ENCODE measurements at regions not wholly inside any gene's neighbourhood (a gene's known extent, or its start where the extent isn't known, plus 50 kb on each side); places are given as distances from the start of the nearest gene placed in this dataset.
"Not testable (repeated sequence)": the region's sequence is repeated elsewhere in the genome, so short reads cannot be mapped to it uniquely, and the experiment has no call there.

DNA sequence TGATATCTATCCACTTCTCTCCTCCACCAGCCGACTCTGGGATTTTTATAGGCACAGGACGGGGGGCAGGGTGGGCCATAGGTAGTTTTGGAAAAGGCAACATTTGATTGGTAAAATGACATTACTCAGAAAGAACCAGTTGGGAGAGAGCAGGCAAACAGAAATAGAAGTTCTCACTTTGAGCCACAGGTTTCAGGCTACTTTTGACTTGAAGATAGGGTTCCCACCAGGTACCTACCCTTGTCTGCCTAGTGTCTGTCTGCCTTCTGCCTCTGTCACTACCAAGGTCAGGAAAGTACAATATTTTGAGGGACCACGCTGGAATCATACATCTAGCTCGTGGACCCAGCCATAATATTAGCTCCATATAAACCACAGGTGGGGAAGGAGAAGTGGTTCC lies 412.9 kb upstream of the GRM7 start:
- no peak overlapping the region for H3K4me3 Mint-ChIP-seq
- no peaks in the 10 kb centered on the region for H3K4me1 Mint-ChIP-seq (ENCODE audit: low read depth)
- no peaks in the 10 kb centered on the region for H3K36me3 Mint-ChIP-seq (ENCODE audit: low read depth)
- H3K27me3 Mint-ChIP-seq, result no peaks in the 10 kb centered on the region
- H3K9me3 Mint-ChIP-seq, result no peaks in the 10 kb centered on the region
- no peak overlapping the region for H3K27ac Mint-ChIP-seq

DNA sequence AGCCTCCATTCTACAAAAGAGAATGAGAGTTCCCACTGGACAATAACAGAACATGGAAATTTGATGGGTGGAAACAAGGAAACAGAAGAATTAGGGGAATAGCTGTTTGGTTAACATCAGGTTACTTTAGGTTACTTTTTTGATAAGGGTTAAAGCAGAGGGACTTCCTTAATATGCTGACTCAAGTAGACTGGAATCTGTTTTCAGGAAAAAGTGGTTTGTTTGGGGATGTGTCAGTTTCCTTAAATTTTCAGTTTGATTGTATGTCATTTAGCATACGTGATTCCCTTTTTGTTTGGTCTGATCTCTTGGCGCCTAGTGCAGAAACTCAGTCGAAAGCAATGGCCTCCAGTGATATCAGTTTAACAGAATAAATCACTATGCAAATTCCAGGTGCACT lies 411.8 kb upstream of the GRM7 start:
- Mint-ChIP-seq H3K9me3 (no peaks in the 10 kb centered on the region), H3K27me3 (no peaks in the 10 kb centered on the region), H3K4me1 (ENCODE audit: low read depth) (no peaks in the 10 kb centered on the region), H3K4me3 (no peak overlapping the region), H3K36me3 (ENCODE audit: low read depth) (no peaks in the 10 kb centered on the region), H3K27ac (no peak overlapping the region)

DNA sequence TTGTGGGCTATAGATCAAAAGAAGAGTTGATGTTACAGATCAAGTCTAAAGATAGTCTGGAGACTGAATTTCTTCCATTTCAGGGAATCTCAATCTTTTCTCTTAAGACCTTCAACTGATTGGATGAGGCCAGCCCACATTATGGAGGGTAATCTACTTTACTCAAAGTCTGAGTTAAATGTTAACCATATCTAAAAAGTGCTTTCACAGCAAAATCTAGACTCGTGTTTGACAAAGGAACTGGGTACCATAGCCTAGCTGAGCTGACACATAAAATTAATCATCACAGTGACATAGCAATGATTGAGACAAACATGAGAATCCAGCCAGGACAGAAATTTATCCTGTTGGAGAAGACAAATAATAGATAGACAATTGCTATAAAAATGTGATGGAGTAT lies 407.9 kb upstream of the GRM7 start:
- Mint-ChIP-seq H3K4me3 (no peak overlapping the region), H3K9me3 (no peaks in the 10 kb centered on the region), H3K27me3 (no peaks in the 10 kb centered on the region), H3K4me1 (ENCODE audit: low read depth) (no peaks in the 10 kb centered on the region), H3K27ac (no peak overlapping the region), H3K36me3 (ENCODE audit: low read depth) (no peaks in the 10 kb centered on the region)

DNA sequence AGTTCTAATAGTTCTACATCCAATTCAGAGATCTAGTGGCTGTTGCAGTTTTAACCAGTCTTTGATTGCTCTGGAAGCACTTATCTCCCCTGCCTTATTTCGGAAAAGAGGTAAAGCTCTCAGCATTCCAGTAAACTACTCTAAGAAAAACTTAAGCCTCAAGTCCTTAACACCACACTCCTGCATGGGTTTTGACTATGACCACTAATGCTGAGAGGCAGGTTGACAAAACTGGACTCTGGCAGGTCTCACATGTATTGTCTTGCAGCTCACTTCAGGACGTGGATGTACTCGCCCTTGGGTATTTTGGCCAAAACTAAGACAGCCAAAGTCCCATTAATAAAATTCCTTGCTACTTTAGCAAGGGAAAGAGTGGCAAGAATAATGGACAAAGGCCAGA lies 405.9 kb upstream of the GRM7 start:
- Mint-ChIP-seq H3K9me3 (no peaks in the 10 kb centered on the region), H3K27me3 (no peaks in the 10 kb centered on the region), H3K36me3 (ENCODE audit: low read depth) (no peaks in the 10 kb centered on the region), H3K4me3 (no peak overlapping the region), H3K27ac (no peak overlapping the region), H3K4me1 (ENCODE audit: low read depth) (no peaks in the 10 kb centered on the region)

DNA sequence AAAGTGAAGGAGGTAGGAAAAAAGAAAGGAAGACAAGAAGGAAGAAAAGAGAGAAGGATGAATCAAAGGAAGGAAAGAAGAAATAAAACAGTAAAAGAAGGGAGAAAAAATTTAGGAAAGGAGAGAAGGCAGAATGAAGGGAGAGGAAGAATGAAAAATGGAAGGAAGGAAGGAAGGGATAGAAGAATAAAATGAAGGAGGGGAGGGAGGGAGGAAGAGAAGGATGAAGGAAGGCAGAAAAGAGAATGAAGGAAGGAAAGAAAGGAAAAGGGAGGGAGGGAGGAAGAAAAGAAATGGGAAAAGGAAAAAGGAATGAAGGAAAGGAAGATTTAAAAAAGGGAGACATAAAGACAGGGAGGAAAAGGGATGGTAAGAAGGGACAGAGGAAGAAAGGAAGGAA lies 393.7 kb upstream of the GRM7 start:
- Mint-ChIP-seq H3K4me1 (ENCODE audit: low read depth) (no peaks in the 10 kb centered on the region), H3K4me3 (no peak overlapping the region), H3K27me3 (no peaks in the 10 kb centered on the region), H3K27ac (no peak overlapping the region), H3K36me3 (ENCODE audit: low read depth) (no peaks in the 10 kb centered on the region), H3K9me3 (peaks cover 5% of the 10 kb centered on the region)

DNA sequence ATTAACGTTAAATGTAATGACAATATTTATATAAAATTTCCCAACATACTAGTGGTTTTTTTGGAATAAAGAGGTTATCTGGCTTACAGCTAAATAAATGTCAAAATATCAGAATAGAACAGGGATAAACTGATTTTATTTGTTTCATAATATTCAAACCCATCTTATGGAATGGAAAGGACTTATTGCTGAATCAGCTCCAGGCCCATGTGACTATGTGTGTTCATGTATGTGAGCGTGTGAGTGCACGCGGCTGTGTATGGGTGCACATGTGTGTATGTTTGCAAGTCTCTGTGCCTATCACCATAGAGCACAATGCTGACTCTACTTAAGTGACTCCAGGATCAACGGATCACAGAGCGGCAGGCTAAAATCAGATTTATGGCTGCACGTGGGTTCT lies 392.3 kb upstream of the GRM7 start:
- H3K36me3 Mint-ChIP-seq (ENCODE audit: low read depth), result no peaks in the 10 kb centered on the region
- H3K27me3 Mint-ChIP-seq, result no peaks in the 10 kb centered on the region
- H3K4me1 Mint-ChIP-seq (ENCODE audit: low read depth), result no peaks in the 10 kb centered on the region
- no peak overlapping the region for H3K27ac Mint-ChIP-seq
- no peaks in the 10 kb centered on the region for H3K9me3 Mint-ChIP-seq
- no peak overlapping the region for H3K4me3 Mint-ChIP-seq

DNA sequence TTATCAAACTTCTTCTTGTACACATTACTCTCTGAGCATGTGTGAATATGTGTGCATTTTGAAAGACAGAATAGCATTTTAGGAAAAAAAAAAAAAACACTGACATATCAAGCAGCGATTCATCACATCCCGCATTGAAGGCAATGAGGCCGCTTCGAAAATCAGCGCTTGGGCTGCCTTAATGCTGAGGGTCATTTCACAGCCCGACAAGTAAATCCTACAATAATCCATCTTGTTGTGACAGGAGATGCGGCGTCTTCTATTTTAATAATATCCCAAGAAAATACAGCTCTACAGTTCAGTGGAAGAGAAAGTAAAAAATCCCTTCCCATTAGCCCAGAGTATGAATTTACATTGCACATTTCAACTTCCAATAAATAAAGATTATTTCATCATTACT lies 389.2 kb upstream of the GRM7 start:
- Mint-ChIP-seq H3K4me1 (ENCODE audit: low read depth) (no peaks in the 10 kb centered on the region), H3K27me3 (no peaks in the 10 kb centered on the region), H3K9me3 (peaks cover 4% of the 10 kb centered on the region), H3K27ac (no peak overlapping the region), H3K36me3 (ENCODE audit: low read depth) (no peaks in the 10 kb centered on the region), H3K4me3 (no peak overlapping the region)

DNA sequence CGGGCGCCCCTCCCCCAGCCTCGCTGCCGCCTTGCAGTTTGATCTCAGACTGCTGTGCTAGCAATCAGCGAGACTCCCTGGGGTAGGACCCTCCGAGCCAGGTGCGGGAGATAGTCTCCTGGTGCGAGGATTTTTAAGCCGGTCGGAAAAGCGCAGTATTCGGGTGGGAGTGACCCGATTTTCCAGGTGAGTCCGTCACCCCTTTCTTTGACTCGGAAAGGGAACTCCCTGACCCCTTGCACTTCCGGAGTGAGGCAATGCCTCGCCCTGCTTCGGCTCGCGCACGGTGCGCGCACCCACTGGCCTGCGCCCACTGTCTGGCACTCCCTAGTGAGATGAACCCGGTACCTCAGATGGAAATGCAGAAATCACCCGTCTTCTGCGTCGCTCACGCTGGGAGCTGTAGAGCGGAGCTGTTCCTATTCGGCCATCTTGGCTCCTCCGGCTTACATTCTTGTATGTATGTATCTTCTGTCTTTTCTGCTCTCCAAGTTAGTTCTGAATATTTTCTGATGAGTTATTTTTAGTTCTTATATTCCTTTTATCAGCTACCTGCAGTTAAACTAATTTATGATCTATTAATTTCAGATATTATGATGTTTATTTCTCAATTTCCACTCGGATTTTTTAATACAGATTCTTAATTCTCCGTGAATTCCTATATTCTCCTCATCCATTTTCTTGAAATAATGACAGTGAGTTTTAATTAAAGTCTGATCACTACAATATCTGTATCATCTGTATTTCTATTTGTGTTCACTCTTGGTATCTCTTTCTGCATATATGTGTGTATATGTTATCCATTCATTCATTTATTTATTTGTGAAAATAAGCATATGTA lies 370.2 kb upstream of the GRM7 start:
- H3K4me3 Mint-ChIP-seq; H3K27me3 Mint-ChIP-seq; H3K4me1 Mint-ChIP-seq (ENCODE audit: low read depth); H3K9me3 Mint-ChIP-seq; H3K36me3 Mint-ChIP-seq (ENCODE audit: low read depth); H3K27ac Mint-ChIP-seq: not testable (repeated sequence)

DNA sequence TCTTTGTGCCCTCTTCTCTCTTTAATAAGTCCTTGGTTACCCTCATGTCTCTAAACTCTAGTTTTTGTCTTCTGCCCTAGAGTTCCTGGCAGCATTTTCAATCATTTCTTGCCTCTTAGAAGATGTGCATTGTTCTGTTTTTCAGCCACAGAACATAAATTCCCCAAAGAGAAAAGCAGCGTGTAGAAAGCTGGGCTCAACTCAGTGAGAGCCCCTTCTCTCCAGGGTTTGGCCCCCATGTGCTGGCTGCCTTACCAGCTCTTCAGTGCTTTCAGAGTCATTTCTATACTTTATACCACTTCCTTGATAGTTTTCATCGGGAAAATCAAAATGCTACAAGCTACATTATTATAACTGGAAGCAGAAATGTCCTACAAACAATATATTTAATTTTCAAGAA lies 369.1 kb upstream of the GRM7 start:
- peaks cover 3% of the 10 kb centered on the region for H3K9me3 Mint-ChIP-seq
- H3K4me1 Mint-ChIP-seq (ENCODE audit: low read depth), result no peaks in the 10 kb centered on the region
- no peak overlapping the region for H3K27ac Mint-ChIP-seq
- H3K27me3 Mint-ChIP-seq, result no peaks in the 10 kb centered on the region
- no peak overlapping the region for H3K4me3 Mint-ChIP-seq
- H3K36me3 Mint-ChIP-seq (ENCODE audit: low read depth), result no peaks in the 10 kb centered on the region

DNA sequence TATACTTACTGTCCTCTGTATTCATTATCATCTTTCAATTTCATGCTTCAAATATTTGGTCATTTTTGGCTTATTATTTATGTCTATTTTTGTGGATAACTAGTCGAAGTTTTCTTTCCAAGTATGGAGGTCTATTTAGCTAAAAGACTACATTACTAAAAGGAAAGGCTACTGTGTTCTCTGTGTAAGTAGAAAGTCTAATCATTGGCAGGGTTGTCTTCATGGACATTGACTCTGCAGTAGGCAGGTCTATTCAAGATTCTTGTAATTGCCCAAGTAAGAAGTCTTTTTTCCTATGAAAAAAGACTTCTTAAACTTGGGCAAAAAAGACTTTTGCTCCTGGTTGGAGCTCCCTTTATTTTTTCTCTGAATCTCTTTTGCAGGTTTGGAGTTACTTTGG lies 368.6 kb upstream of the GRM7 start:
- Mint-ChIP-seq H3K27ac (no peak overlapping the region), H3K9me3 (peaks cover 3% of the 10 kb centered on the region), H3K4me3 (no peak overlapping the region), H3K36me3 (ENCODE audit: low read depth) (no peaks in the 10 kb centered on the region), H3K4me1 (ENCODE audit: low read depth) (no peaks in the 10 kb centered on the region), H3K27me3 (no peaks in the 10 kb centered on the region)

DNA sequence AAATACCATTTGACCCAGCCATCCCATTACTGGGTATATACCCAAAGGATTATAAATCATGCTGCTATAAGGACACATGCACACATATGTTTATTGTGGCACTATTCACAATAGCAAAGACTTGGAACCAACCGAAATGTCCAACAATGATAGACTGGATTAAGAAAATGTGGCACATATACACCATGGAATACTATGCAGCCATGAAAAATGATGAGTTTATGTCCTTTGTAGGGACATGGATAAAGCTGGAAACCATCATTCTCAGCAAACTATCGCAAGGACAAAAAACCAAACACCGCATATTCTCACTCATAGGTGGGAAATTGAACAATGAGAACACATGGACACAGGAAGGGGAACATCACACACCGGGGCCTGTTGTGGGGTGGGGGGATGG lies 362.0 kb upstream of the GRM7 start:
- not testable (repeated sequence) for H3K4me3 Mint-ChIP-seq; H3K27me3 Mint-ChIP-seq; H3K36me3 Mint-ChIP-seq (ENCODE audit: low read depth); H3K27ac Mint-ChIP-seq; H3K4me1 Mint-ChIP-seq (ENCODE audit: low read depth)
- peaks cover 21% of the 10 kb centered on the region for H3K9me3 Mint-ChIP-seq

DNA sequence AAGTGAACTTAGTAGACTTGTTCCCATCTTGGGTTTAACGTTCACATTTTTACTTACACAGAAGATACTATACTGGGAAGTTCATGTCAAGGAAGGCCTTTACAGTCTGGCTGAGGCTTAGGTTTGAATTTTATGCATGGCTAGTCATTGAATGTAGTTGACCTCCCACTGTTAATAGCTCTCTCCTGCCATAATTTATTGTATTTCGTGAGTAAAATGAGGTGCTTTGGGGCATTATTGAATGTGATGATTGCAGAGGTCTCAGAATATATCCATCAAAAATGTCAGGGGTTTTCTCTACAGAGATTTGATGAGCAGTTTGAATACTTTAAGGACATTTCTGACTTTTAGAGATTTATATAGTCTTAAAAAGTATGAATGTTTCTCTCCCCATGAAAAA lies 356.6 kb upstream of the GRM7 start:
- no peak overlapping the region for H3K27ac Mint-ChIP-seq
- no peaks in the 10 kb centered on the region for H3K4me1 Mint-ChIP-seq (ENCODE audit: low read depth)
- no peaks in the 10 kb centered on the region for H3K27me3 Mint-ChIP-seq
- peaks cover 20% of the 10 kb centered on the region for H3K9me3 Mint-ChIP-seq
- H3K36me3 Mint-ChIP-seq (ENCODE audit: low read depth), result no peaks in the 10 kb centered on the region
- no peak overlapping the region for H3K4me3 Mint-ChIP-seq

DNA sequence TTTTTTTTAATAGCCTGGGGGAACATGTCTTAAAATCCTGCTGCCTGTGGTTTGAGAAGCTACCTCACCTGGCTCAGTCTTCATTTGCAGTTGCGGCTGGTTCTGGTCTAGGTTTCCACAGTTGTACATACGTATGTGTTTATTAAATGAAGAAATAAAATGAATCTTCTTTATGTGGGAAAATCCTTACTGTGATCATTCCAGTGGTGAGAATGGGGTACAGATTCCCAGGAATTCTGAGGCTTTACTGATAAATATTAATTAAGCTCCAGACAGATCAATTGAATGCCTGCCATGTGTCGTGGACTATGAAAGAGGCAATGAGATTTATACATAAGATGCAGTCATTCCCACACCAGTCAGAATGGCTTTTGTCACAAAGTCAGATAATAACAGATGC lies 356.1 kb upstream of the GRM7 start:
- H3K27ac Mint-ChIP-seq, result no peak overlapping the region
- no peaks in the 10 kb centered on the region for H3K4me1 Mint-ChIP-seq (ENCODE audit: low read depth)
- H3K36me3 Mint-ChIP-seq (ENCODE audit: low read depth), result no peaks in the 10 kb centered on the region
- H3K4me3 Mint-ChIP-seq, result no peak overlapping the region
- no peaks in the 10 kb centered on the region for H3K27me3 Mint-ChIP-seq
- peaks cover 18% of the 10 kb centered on the region for H3K9me3 Mint-ChIP-seq

DNA sequence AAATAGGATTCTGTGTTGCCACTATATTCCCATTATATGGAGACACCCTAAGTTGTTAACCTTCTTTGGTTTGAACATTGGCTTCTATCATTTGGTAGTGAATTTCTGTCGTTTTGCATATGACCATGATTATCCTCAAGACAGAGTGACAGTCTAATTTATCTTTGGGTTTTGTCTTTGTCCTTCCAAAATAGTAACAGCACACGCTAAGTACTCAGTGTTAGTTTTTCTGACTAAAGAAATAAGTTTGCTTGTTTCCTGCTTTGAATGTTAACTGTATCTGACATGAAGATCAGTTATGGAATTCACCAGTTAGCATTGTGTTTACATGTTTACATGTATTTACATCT lies 352.5 kb upstream of the GRM7 start:
- Mint-ChIP-seq H3K36me3 (ENCODE audit: low read depth) (no peaks in the 10 kb centered on the region), H3K4me3 (no peak overlapping the region), H3K4me1 (ENCODE audit: low read depth) (no peaks in the 10 kb centered on the region), H3K27ac (no peak overlapping the region), H3K9me3 (peaks cover 4% of the 10 kb centered on the region), H3K27me3 (no peaks in the 10 kb centered on the region)

DNA sequence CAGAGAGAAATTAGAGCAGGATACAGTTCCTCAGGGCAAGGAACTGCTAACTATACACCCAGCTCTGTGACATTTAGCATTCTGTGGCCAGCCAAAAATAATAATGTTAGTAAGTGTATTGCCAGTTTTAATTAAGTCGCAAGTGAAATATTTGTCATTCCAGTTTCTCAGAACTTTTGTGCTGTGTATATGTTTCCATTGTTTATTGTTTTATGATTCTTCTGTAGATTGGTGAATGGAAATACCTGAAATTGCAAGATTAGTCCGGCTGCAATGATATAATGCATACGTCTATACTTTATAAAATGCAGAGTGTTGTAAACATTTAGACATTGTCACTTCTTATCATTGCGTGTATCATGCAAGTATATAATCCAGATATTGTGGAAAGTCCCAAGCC lies 351.3 kb upstream of the GRM7 start:
- H3K27ac Mint-ChIP-seq, result no peak overlapping the region
- no peak overlapping the region for H3K4me3 Mint-ChIP-seq
- H3K4me1 Mint-ChIP-seq (ENCODE audit: low read depth), result no peaks in the 10 kb centered on the region
- peaks cover 7% of the 10 kb centered on the region for H3K9me3 Mint-ChIP-seq
- H3K36me3 Mint-ChIP-seq (ENCODE audit: low read depth), result no peaks in the 10 kb centered on the region
- no peaks in the 10 kb centered on the region for H3K27me3 Mint-ChIP-seq

DNA sequence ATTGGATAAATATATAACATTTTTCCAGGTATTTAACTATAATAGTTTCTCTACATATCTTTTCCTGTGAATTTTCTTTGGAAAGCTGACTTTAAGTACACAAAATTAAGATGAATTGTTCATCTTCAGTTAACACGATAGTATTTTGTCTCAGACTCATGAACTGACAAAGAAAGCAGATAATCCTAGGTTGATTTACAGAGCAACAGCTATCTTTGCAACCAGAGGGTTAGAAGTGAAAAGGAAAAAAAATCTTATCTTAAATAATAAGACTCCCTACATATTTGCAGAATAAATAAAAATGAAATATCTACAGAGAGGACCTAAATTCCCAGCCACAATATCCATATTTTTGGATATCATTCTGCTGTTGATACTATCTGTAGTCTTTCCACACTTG lies 350.2 kb upstream of the GRM7 start:
- Mint-ChIP-seq H3K27ac (no peak overlapping the region), H3K4me3 (no peak overlapping the region), H3K9me3 (peaks cover 7% of the 10 kb centered on the region), H3K36me3 (ENCODE audit: low read depth) (no peaks in the 10 kb centered on the region), H3K4me1 (ENCODE audit: low read depth) (no peaks in the 10 kb centered on the region), H3K27me3 (no peaks in the 10 kb centered on the region)
